Endothelial cell of umbilical vein (primary cell): ENCODE measurements at regions not wholly inside any gene's neighbourhood (a gene's known extent, or its start where the extent isn't known, plus 50 kb on each side); places are given as distances from the start of the nearest gene placed in this dataset.

ENCODE experiments used
- BruUV-seq: library from RNA; stranded (reverse); fragments of 400-500 nt; replicated peaks from 2 replicates; lab custom pipeline; 2021; lab: Mats Ljungman, UMichigan
- CTCF ChIA-PET: fragments of 300-600, 350-600 bp; sonication (Branson Sonifier 250); formaldehyde crosslinking; loops from one replicate; lab custom pipeline; 2021; ENCODE audit warnings: antibody characterized with exemption, inconsistent platforms; lab: Charles Lee
- POLR2A ChIA-PET: fragments of 300-600, 350-600 bp; sonication (Branson Sonifier 250); formaldehyde crosslinking; loops from one replicate; lab custom pipeline; 2021; ENCODE audit warnings: antibody characterized with exemption, inconsistent platforms; lab: Charles Lee
- DNase-seq: peaks from one replicate; pipeline ENCODE4 v3.0.0-alpha.2; 2011; ENCODE audit warnings: low read depth, low spot score
- FAIRE-seq: peaks from 2 replicates; lab custom pipeline; 2011; peaks lifted over from hg19 to GRCh38; lab: Jason Lieb, UNC
- H2AFZ ChIP-seq: 2 replicates; pipeline ENCODE4 v1.6.0; 2012; ENCODE audit warnings: low read depth, low read length, control low read depth, inconsistent platforms
- H3K27ac ChIP-seq: 2 replicates; pipeline ENCODE4 v1.5.1; 2011; ENCODE audit warnings: low read depth, mild to moderate bottlenecking, control low read depth, low read length, moderate library complexity; ENCODE audit not compliant: insufficient read depth
- H3K27me3 ChIP-seq, 2 experiments: 2 replicates each; pipeline versions ENCODE4 v1.6.0 to v1.6.1; 2011; ENCODE audit warnings: low read length in 2 of 2, mixed read lengths in 1 of 2; ENCODE audit not compliant: control insufficient read depth in 2 of 2, insufficient read depth in 2 of 2
- H3K36me3 ChIP-seq, 2 experiments: 2 replicates in 1 of 2; 3 replicates in 1 of 2; pipeline ENCODE4 v1.5.1; 2011; ENCODE audit warnings: low read length in 2 of 2, mild to moderate bottlenecking in 1 of 2, moderate library complexity in 1 of 2; ENCODE audit not compliant: control insufficient read depth in 2 of 2, insufficient read depth in 2 of 2; ENCODE audit errors: extremely low read depth in 1 of 2
- H3K4me1 ChIP-seq: 3 replicates; pipeline ENCODE4 v1.5.1; 2011; ENCODE audit warnings: mild to moderate bottlenecking, low read length; ENCODE audit not compliant: control insufficient read depth, insufficient read depth; ENCODE audit errors: extremely low read depth
- H3K4me2 ChIP-seq: 2 replicates; pipeline ENCODE4 v1.6.1; 2011; ENCODE audit warnings: low read length, control low read depth, mixed read lengths; ENCODE audit not compliant: insufficient read depth
- H3K4me3 ChIP-seq, 3 experiments: fragments of 200-600 bp in 1 of 3; sonication (generic), shearing (Covaris generic) in 1 of 3; replicated peaks in 1 of 3; 2 replicates each; pipeline ENCODE4 v1.5.1; 2011 to 2016; ENCODE audit warnings: control low read depth in 3 of 3, low read length in 3 of 3, mild to moderate bottlenecking in 2 of 3, inconsistent platforms in 1 of 3, low read depth in 1 of 3, moderate library complexity in 1 of 3; ENCODE audit not compliant: insufficient read depth in 1 of 3
- H3K79me2 ChIP-seq: 2 replicates; pipeline ENCODE4 v1.6.0; 2012; ENCODE audit warnings: low read length, inconsistent platforms; ENCODE audit not compliant: control insufficient read depth, insufficient read depth
- H3K9ac ChIP-seq: replicated peaks from 2 replicates; pipeline ENCODE3; 2011; ENCODE audit warnings: low read length, control low read depth; ENCODE audit not compliant: insufficient read depth; ENCODE audit errors: extremely low read depth
- H3K9me1 ChIP-seq: replicated peaks from 3 replicates; pipeline ENCODE4 v1.6.0; 2011; ENCODE audit warnings: mild to moderate bottlenecking, low read length; ENCODE audit not compliant: control insufficient read depth, insufficient read depth; ENCODE audit errors: extremely low read depth
- H3K9me3 ChIP-seq: replicated peaks from 2 replicates; pipeline ENCODE4 v1.5.1; 2012; ENCODE audit warnings: low read length, inconsistent platforms; ENCODE audit not compliant: control insufficient read depth, insufficient read depth
- H4K20me1 ChIP-seq: replicated peaks from 2 replicates; pipeline ENCODE3; 2011; ENCODE audit warnings: mild to moderate bottlenecking, low read length; ENCODE audit not compliant: control insufficient read depth, insufficient read depth; ENCODE audit errors: extremely low read depth
- EZH2 ChIP-seq: IDR thresholded peaks from 2 replicates; pipeline ENCODE4 v1.6.1; 2012; ENCODE audit warnings: borderline replicate concordance, low read depth, mild to moderate bottlenecking, moderate library complexity, low read length, inconsistent platforms; ENCODE audit not compliant: severe bottlenecking
- GATA2 ChIP-seq: IDR thresholded peaks from 2 replicates; pipeline ENCODE4 v1.7.0; 2011; ENCODE audit warnings: low read depth, mild to moderate bottlenecking, moderate library complexity, mixed read lengths, low read length; ENCODE audit not compliant: insufficient read length, insufficient read depth
- JUN ChIP-seq: IDR thresholded peaks from 2 replicates; pipeline ENCODE4 v1.6.1; 2011; ENCODE audit warnings: borderline replicate concordance, low read depth; ENCODE audit not compliant: insufficient read length, insufficient read depth
- MYC ChIP-seq: IDR thresholded peaks from one replicate; pipeline ENCODE4 v1.6.1; 2011; ENCODE audit warnings: mild to moderate bottlenecking, low read depth, low read length
- POLR2A ChIP-seq: IDR thresholded peaks from 2 replicates; pipeline ENCODE4 v1.6.1; 2012; ENCODE audit warnings: low read depth, mild to moderate bottlenecking, control low read depth, low read length
- dilution Hi-C: fragments of 300-500 bp; cut with MboI; formaldehyde crosslinking; loops from one replicate; pipeline ENCODE4 v1.15.0; 2019; ENCODE audit warnings: low sequenced_read_pairs; ENCODE audit not compliant: extremely low pct_ligation_motif_present
- intact Hi-C: fragments of 100-400 bp; cut with micrococcal nuclease; formaldehyde crosslinking; loops from one replicate; pipeline ENCODE4 v1.10.0; 2022
- TF ChIP-seq, protein P1 (sequence below), 2 donors: IDR thresholded peaks; 1 replicate in 1 of 2; 2 replicates in 1 of 2; pipeline ENCODE4 v1.5.1; 2011; ENCODE audit warnings: low read length in 2 of 2, mild to moderate bottlenecking in 2 of 2, moderate library complexity in 2 of 2, control low read depth in 1 of 2, inconsistent platforms in 1 of 2, low read depth in 1 of 2; ENCODE audit not compliant: insufficient read depth in 1 of 2; ENCODE audit errors: extremely low read depth in 1 of 2
- TF ChIP-seq, protein P2 (sequence below): IDR thresholded peaks from 2 replicates; pipeline ENCODE4 v1.6.1; 2011; ENCODE audit not compliant: insufficient read depth, insufficient read length

DNA sequence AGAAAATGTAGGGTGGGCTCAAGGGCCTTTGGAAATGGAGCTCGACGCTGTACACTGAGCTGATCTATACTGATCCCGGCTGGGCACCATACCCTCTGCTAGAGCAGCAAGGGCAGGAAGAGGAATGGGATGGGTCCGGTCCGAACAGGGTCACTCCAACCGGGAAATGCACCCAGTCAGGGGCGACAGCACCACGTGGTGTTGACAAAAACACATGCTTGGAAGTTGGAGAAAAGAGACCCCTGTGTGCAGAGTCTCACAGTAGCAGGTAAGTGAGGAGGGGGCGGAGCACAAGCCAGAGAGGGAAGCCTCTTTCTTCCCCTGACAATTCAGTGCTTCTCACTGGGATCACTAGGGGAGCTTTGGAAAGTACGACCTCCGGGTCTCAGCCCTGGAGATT is 84.1 kb upstream of the ASB18 start:
- no peak overlapping the region for H3K4me2 ChIP-seq
- no peaks in the 10 kb centered on the region for H3K27me3 ChIP-seq
- ChIA-PET CTCF (interaction anchor here (0.7 to 7.6 kb wide), 5 partner anchors 13 to 721 kb away, joined by 3 to 67 read pairs (median 4); partner anchors contain the start of gene ACKR3), POLR2A (no interaction called here)
- H2AFZ ChIP-seq: no peak overlapping the region
- FAIRE-seq (no peak), DNase-seq (no peak)
- H3K9ac ChIP-seq: no peak overlapping the region
- no peak overlapping the region for H3K4me3 ChIP-seq
- no peak for TF ChIP-seq POLR2A
- TF ChIP-seq GATA2: no peak
- no peak for TF ChIP-seq MYC
- TF ChIP-seq JUN: no peak
- no peak for TF ChIP-seq EZH2
- TF ChIP-seq, protein P1, sequence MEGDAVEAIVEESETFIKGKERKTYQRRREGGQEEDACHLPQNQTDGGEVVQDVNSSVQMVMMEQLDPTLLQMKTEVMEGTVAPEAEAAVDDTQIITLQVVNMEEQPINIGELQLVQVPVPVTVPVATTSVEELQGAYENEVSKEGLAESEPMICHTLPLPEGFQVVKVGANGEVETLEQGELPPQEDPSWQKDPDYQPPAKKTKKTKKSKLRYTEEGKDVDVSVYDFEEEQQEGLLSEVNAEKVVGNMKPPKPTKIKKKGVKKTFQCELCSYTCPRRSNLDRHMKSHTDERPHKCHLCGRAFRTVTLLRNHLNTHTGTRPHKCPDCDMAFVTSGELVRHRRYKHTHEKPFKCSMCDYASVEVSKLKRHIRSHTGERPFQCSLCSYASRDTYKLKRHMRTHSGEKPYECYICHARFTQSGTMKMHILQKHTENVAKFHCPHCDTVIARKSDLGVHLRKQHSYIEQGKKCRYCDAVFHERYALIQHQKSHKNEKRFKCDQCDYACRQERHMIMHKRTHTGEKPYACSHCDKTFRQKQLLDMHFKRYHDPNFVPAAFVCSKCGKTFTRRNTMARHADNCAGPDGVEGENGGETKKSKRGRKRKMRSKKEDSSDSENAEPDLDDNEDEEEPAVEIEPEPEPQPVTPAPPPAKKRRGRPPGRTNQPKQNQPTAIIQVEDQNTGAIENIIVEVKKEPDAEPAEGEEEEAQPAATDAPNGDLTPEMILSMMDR (IDR thresholded peaks at IDR 0.05; ENCODE audit: extremely low read depth in 1 of 2, insufficient read depth in 1 of 2, low read depth in 1 of 2, low read length in 2 of 2): no peak
- TF ChIP-seq, protein P2, sequence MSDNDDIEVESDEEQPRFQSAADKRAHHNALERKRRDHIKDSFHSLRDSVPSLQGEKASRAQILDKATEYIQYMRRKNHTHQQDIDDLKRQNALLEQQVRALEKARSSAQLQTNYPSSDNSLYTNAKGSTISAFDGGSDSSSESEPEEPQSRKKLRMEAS: no peak
- dilution Hi-C loops: loop anchor here (10.0 kb wide), 1 partner anchor 717 kb away; no protein-coding TSS in a partner anchor
- H3K9me3 ChIP-seq: no peaks in the 10 kb centered on the region
- H3K79me2 ChIP-seq: no peaks in the 10 kb centered on the region
- no TSS peak for BruUV-seq
- intact Hi-C loops: no loop called here
- H4K20me1 ChIP-seq: no peaks in the 10 kb centered on the region
- H3K27ac ChIP-seq: no peak overlapping the region
- H3K4me1 ChIP-seq: no peaks in the 10 kb centered on the region
- no peaks in the 10 kb centered on the region for H3K9me1 ChIP-seq
- H3K36me3 ChIP-seq: no peaks in the 10 kb centered on the region
